H1 (cell line): ENCODE measurements at regions not wholly inside any gene's neighbourhood (a gene's known extent, or its start where the extent isn't known, plus 50 kb on each side); places are given as distances from the start of the nearest gene placed in this dataset.

ENCODE experiments used
- CTCF ChIA-PET: fragments of 300-600 bp; sonication (Branson Sonifier 250); formaldehyde crosslinking; loops from one replicate; lab custom pipeline; 2021; ENCODE audit not compliant: partially characterized antibody; lab: Charles Lee
- POLR2A ChIA-PET: fragments of 300-600 bp; sonication (Branson Sonifier 250); formaldehyde crosslinking; loops from one replicate; lab custom pipeline; 2021; ENCODE audit warnings: inconsistent platforms; ENCODE audit not compliant: partially characterized antibody; lab: Charles Lee
- DNase-seq, 2 experiments: peaks; one replicate each; pipeline versions ENCODE4 v3.0.0 to v3.0.0-alpha.2; 2010 to 2022; ENCODE audit warnings: low spot score in 2 of 2, low read depth in 1 of 2, mixed read lengths in 1 of 2
- FAIRE-seq: peaks from 2 replicates; lab custom pipeline; 2011; peaks lifted over from hg19 to GRCh38; lab: Jason Lieb, UNC
- H2AFZ ChIP-seq: 2 replicates; pipeline ENCODE4 v1.8.1; 2012; ENCODE audit warnings: low read length, inconsistent platforms
- H2AK5ac ChIP-seq: 2 replicates; pipeline ENCODE4 v1.6.1; 2013; ENCODE audit warnings: low read depth, low read length
- H2BK120ac ChIP-seq: replicated peaks from 2 replicates; pipeline ENCODE3; 2013; ENCODE audit warnings: low read depth, low read length, inconsistent platforms
- H2BK12ac ChIP-seq: 2 replicates; pipeline ENCODE4 v1.6.1; 2013; ENCODE audit warnings: low read depth, low read length
- H2BK15ac ChIP-seq: 2 replicates; pipeline ENCODE4 v1.6.1; 2013; ENCODE audit warnings: low read length
- H2BK20ac ChIP-seq: 2 replicates; pipeline ENCODE4 v1.6.1; 2013; ENCODE audit warnings: low read length
- H2BK5ac ChIP-seq: 2 replicates; pipeline ENCODE4 v1.6.1; 2013; ENCODE audit warnings: low read depth, low read length
- H3K14ac ChIP-seq: 2 replicates; pipeline ENCODE4 v1.6.1; 2013; ENCODE audit warnings: inconsistent platforms; ENCODE audit not compliant: insufficient read length
- H3K18ac ChIP-seq: 2 replicates; pipeline ENCODE4 v1.6.1; 2013; ENCODE audit warnings: low read length; ENCODE audit errors: extremely low read depth
- H3K23ac ChIP-seq: 2 replicates; pipeline ENCODE4 v1.6.1; 2013; ENCODE audit warnings: inconsistent platforms; ENCODE audit not compliant: insufficient read length
- H3K23me2 ChIP-seq: 2 replicates; pipeline ENCODE4 v1.6.1; 2013; ENCODE audit warnings: low read depth, low read length
- H3K27ac ChIP-seq: 2 replicates; pipeline ENCODE4 v1.6.1; 2011; ENCODE audit warnings: low read depth, low read length, inconsistent platforms
- H3K27me3 ChIP-seq, 4 experiments: replicated peaks in 1 of 4; 1 replicate in 1 of 4; 2 replicates in 3 of 4; pipeline versions ENCODE4 v1.6.1 to v1.8.1; 2011 to 2013; ENCODE audit warnings: low read length in 3 of 4, mild to moderate bottlenecking in 3 of 4, inconsistent platforms in 2 of 4, mixed read lengths in 2 of 4, moderate library complexity in 1 of 4; ENCODE audit not compliant: control insufficient read depth in 3 of 4, insufficient read depth in 3 of 4; ENCODE audit errors: extremely low read depth in 1 of 4
- H3K36me3 ChIP-seq, 4 experiments: 2 replicates each; pipeline versions ENCODE4 v1.6.1 to v1.8.1; 2011 to 2013; ENCODE audit warnings: mild to moderate bottlenecking in 4 of 4, low read length in 3 of 4, moderate library complexity in 2 of 4, control low read depth in 1 of 4, inconsistent platforms in 1 of 4; ENCODE audit not compliant: insufficient read depth in 4 of 4, control insufficient read depth in 2 of 4
- H3K4ac ChIP-seq: replicated peaks from 2 replicates; pipeline ENCODE3; 2013; ENCODE audit warnings: low read length, low read depth, mixed read lengths, inconsistent platforms; ENCODE audit not compliant: insufficient read length
- H3K4me1 ChIP-seq, 4 experiments: replicated peaks in 1 of 4; 1 replicate in 1 of 4; 2 replicates in 3 of 4; pipeline versions ENCODE4 v1.6.1 to v1.8.1; 2011 to 2013; ENCODE audit warnings: low read length in 3 of 4, inconsistent platforms in 2 of 4, mixed read lengths in 1 of 4; ENCODE audit not compliant: insufficient read depth in 4 of 4, control insufficient read depth in 3 of 4
- H3K4me2 ChIP-seq, 2 experiments: 2 replicates each; pipeline versions ENCODE4 v1.6.1 to v1.8.1; 2011 to 2013; ENCODE audit warnings: low read depth in 2 of 2, low read length in 2 of 2, control low read depth in 1 of 2, inconsistent platforms in 1 of 2, mild to moderate bottlenecking in 1 of 2; ENCODE audit not compliant: insufficient read depth in 1 of 2
- H3K4me3 ChIP-seq, 4 experiments: fragments of 200-600, 300-600 bp in 1 of 4; sonication (generic), shearing (Covaris generic), sonication (Bioruptor Twin) in 1 of 4; 2 replicates each; pipeline versions ENCODE4 v1.5.1 to v1.8.1; 2011 to 2016; ENCODE audit warnings: low read length in 4 of 4, low read depth in 3 of 4, control low read depth in 2 of 4, inconsistent platforms in 2 of 4, mild to moderate bottlenecking in 2 of 4, mixed read lengths in 1 of 4, moderate library complexity in 1 of 4; ENCODE audit not compliant: insufficient read depth in 2 of 4; ENCODE audit errors: extremely low read depth in 1 of 4
- H3K56ac ChIP-seq: replicated peaks from 2 replicates; pipeline ENCODE3; 2013; ENCODE audit warnings: low read depth, mild to moderate bottlenecking, mixed read lengths, low read length, inconsistent platforms; ENCODE audit not compliant: insufficient read length
- H3K79me1 ChIP-seq: 2 replicates; pipeline ENCODE4 v1.6.1; 2013; ENCODE audit warnings: low read depth, low read length, control low read depth
- H3K79me2 ChIP-seq, 2 experiments: 2 replicates each; pipeline versions ENCODE4 v1.6.1 to v1.8.1; 2012 to 2013; ENCODE audit warnings: low read length in 2 of 2, mild to moderate bottlenecking in 2 of 2, inconsistent platforms in 1 of 2; ENCODE audit not compliant: insufficient read depth in 2 of 2, control insufficient read depth in 1 of 2
- H3K9ac ChIP-seq, 4 experiments: replicated peaks in 1 of 4; 1 replicate in 1 of 4; 2 replicates in 3 of 4; pipeline versions ENCODE4 v1.6.1 to v1.8.1; 2011 to 2013; ENCODE audit warnings: low read depth in 3 of 4, low read length in 3 of 4, control low read depth in 2 of 4, mild to moderate bottlenecking in 2 of 4, moderate library complexity in 2 of 4, inconsistent platforms in 1 of 4; ENCODE audit errors: extremely low read depth in 1 of 4
- H3K9me3 ChIP-seq, 2 experiments: 2 replicates each; pipeline versions ENCODE4 v1.6.1 to v1.8.1; 2012 to 2013; ENCODE audit warnings: mild to moderate bottlenecking in 2 of 2, moderate library complexity in 2 of 2, control low read depth in 1 of 2, inconsistent platforms in 1 of 2, low read depth in 1 of 2, low read length in 1 of 2, mixed read lengths in 1 of 2; ENCODE audit not compliant: insufficient read depth in 2 of 2
- H4K20me1 ChIP-seq, 2 experiments: replicated peaks in 1 of 2; 2 replicates each; pipeline versions ENCODE3 to v1.8.1; 2011 to 2013; ENCODE audit warnings: inconsistent platforms in 2 of 2, low read length in 2 of 2, mild to moderate bottlenecking in 1 of 2; ENCODE audit not compliant: insufficient read depth in 2 of 2, control insufficient read depth in 1 of 2
- H4K5ac ChIP-seq: 2 replicates; pipeline ENCODE4 v1.6.1; 2013; ENCODE audit warnings: low read length, low read depth, mixed read lengths, inconsistent platforms; ENCODE audit not compliant: insufficient read length
- H4K8ac ChIP-seq: 2 replicates; pipeline ENCODE4 v1.8.0; 2013; ENCODE audit warnings: mild to moderate bottlenecking, moderate library complexity, low read length, inconsistent platforms; ENCODE audit not compliant: insufficient read depth; ENCODE audit errors: extremely low read depth
- H4K91ac ChIP-seq: replicated peaks from 2 replicates; pipeline ENCODE3; 2013; ENCODE audit warnings: low read length, mixed read lengths, inconsistent platforms; ENCODE audit not compliant: insufficient read length
- BCL11A ChIP-seq, 2 experiments: IDR thresholded peaks; one replicate each; pipeline ENCODE4 v1.6.1; 2011; ENCODE audit warnings: low read depth in 2 of 2, low read length in 2 of 2, mild to moderate bottlenecking in 2 of 2
- CBX8 ChIP-seq: fragments of 300-800, 300-1000 bp; sonication (generic); IDR thresholded peaks from 2 replicates; pipeline ENCODE4 v1.7.1; 2016; ENCODE audit warnings: low read depth, low read length, borderline replicate concordance
- GABPA ChIP-seq: IDR thresholded peaks from 2 replicates; pipeline ENCODE4 v1.6.1; 2011; ENCODE audit warnings: mild to moderate bottlenecking, low read length, moderate library complexity, borderline replicate concordance; ENCODE audit not compliant: insufficient read depth
- HDAC2 ChIP-seq, 2 experiments: fragments of 300-600 bp in 1 of 2; sonication (generic) in 1 of 2; IDR thresholded peaks; 2 replicates each; pipeline ENCODE4 v1.6.1; 2011 to 2012; ENCODE audit warnings: low read depth in 2 of 2, low read length in 2 of 2, mild to moderate bottlenecking in 2 of 2, moderate library complexity in 2 of 2, borderline replicate concordance in 1 of 2, inconsistent platforms in 1 of 2
- SAP30 ChIP-seq: fragments of 300-600 bp; sonication (generic); IDR thresholded peaks from 2 replicates; pipeline ENCODE4 v1.7.1; 2012; ENCODE audit warnings: low read length, moderate library complexity, mild to moderate bottlenecking, inconsistent platforms; ENCODE audit not compliant: insufficient read depth, insufficient replicate concordance
- SUZ12 ChIP-seq: fragments of 200-600 bp; sonication (generic); IDR thresholded peaks from 2 replicates; pipeline ENCODE4 v1.6.1; 2012; ENCODE audit warnings: mild to moderate bottlenecking, inconsistent platforms, low read length, moderate library complexity, mixed read lengths
- TAF1 ChIP-seq: IDR thresholded peaks from 2 replicates; pipeline ENCODE4 v1.6.1; 2011; ENCODE audit warnings: mild to moderate bottlenecking, low read depth, low read length
- TAF7 ChIP-seq: optimal IDR thresholded peaks from 2 replicates; pipeline ENCODE3; 2011; ENCODE audit warnings: low read depth, mild to moderate bottlenecking, inconsistent platforms, low read length, moderate library complexity, borderline replicate concordance
- WGBS, 2 experiments: shearing (Covaris generic) in 1 of 2; methylation state at CpG; one replicate each; pipeline versions ENCODE4 v1.1.6 to v1.1.7; 2013 to 2015; ENCODE audit warnings: low lambda C conversion rate in 2 of 2, mixed read lengths in 2 of 2, inconsistent platforms in 1 of 2, low coverage in 1 of 2, missing lambda C conversion rate in 1 of 2; ENCODE audit not compliant: insufficient replicate concordance in 2 of 2, insufficient coverage in 1 of 2, insufficient read length in 1 of 2; ENCODE audit errors: extremely low coverage in 1 of 2, missing lambda C conversion rate in 1 of 2; 5-methylcytosine and 5-hydroxymethylcytosine counted together
- TF ChIP-seq, protein P1 (sequence below): IDR thresholded peaks from 2 replicates; pipeline ENCODE4 v1.6.1; 2012; ENCODE audit warnings: inconsistent platforms
- TF ChIP-seq, protein P2 (sequence below): IDR thresholded peaks from 2 replicates; pipeline ENCODE4 v1.6.1; 2012; ENCODE audit warnings: low read length, inconsistent platforms

DNA sequence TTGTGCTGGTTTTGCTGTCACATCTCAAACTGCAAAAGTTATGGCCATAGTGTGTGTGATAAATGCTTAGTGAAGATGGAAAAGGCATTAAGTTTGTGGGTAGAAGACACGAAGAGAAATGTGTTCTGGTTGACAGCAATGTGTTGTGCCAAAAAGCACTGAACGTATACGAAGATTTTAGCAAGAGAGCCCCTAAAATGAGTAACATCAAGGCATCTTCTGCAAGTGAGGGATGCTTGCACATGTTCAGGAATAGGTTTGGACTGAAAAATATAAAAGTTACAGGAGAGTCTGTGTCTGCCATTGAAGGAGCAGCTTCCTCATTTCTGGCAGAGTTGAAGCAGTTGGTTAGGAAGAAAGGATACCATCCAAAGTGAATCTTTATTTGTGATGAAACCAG lies 167.1 kb downstream of the ADAMTS15 start:
- no peak overlapping the region for H4K5ac ChIP-seq
- no peak overlapping the region for H2BK15ac ChIP-seq
- CTCF ChIA-PET, result no interaction called here
- no peak overlapping the region for H2BK12ac ChIP-seq
- H3K4me3 ChIP-seq, result no peak overlapping the region
- H3K36me3 ChIP-seq, result no peaks in the 10 kb centered on the region
- no peaks in the 10 kb centered on the region for H3K27me3 ChIP-seq
- H3K56ac ChIP-seq, result no peak overlapping the region
- no peak overlapping the region for H3K4ac ChIP-seq
- H3K4me2 ChIP-seq, result no peak overlapping the region
- no peaks in the 10 kb centered on the region for H4K20me1 ChIP-seq
- no peaks in the 10 kb centered on the region for H3K79me1 ChIP-seq
- H2AFZ ChIP-seq, result no peak overlapping the region
- H3K18ac ChIP-seq, result no peak overlapping the region
- no peaks in the 10 kb centered on the region for H3K9me3 ChIP-seq
- no peak overlapping the region for H3K27ac ChIP-seq
- no peak overlapping the region for H3K9ac ChIP-seq
- H4K91ac ChIP-seq, result no peak overlapping the region
- no peak overlapping the region for H2BK20ac ChIP-seq
- peaks cover 3% of the 10 kb centered on the region; the same call in 1 of the 2 replicates for H3K23me2 ChIP-seq
- H2BK120ac ChIP-seq, result no peak overlapping the region
- no peak overlapping the region for H4K8ac ChIP-seq
- no peaks in the 10 kb centered on the region for H3K4me1 ChIP-seq
- H2BK5ac ChIP-seq, result no peak overlapping the region
- no peak for DNase-seq
- H3K23ac ChIP-seq, result no peak overlapping the region
- TF ChIP-seq TAF1, result no peak
- no peak for TF ChIP-seq HDAC2 (IDR thresholded peaks at IDR 0.05; ENCODE audit: borderline replicate concordance in 1 of 2, low read depth in 2 of 2, low read length in 2 of 2)
- no peak for TF ChIP-seq CBX8
- TF ChIP-seq TAF7, result no peak
- TF ChIP-seq BCL11A (IDR thresholded peaks at IDR 0.05; ENCODE audit: low read depth in 2 of 2, low read length in 2 of 2), result no peak
- TF ChIP-seq, protein P1, sequence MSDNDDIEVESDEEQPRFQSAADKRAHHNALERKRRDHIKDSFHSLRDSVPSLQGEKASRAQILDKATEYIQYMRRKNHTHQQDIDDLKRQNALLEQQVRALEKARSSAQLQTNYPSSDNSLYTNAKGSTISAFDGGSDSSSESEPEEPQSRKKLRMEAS, result no peak
- no peak for TF ChIP-seq SAP30
- TF ChIP-seq, protein P2, sequence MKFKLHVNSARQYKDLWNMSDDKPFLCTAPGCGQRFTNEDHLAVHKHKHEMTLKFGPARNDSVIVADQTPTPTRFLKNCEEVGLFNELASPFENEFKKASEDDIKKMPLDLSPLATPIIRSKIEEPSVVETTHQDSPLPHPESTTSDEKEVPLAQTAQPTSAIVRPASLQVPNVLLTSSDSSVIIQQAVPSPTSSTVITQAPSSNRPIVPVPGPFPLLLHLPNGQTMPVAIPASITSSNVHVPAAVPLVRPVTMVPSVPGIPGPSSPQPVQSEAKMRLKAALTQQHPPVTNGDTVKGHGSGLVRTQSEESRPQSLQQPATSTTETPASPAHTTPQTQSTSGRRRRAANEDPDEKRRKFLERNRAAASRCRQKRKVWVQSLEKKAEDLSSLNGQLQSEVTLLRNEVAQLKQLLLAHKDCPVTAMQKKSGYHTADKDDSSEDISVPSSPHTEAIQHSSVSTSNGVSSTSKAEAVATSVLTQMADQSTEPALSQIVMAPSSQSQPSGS, result no peak
- no peak for TF ChIP-seq GABPA
- no peak for TF ChIP-seq SUZ12
- POLR2A ChIA-PET, result no interaction called here
- FAIRE-seq, result no peak
- H3K14ac ChIP-seq, result no peak overlapping the region
- no peaks in the 10 kb centered on the region for H3K79me2 ChIP-seq
- no peak overlapping the region for H2AK5ac ChIP-seq
- WGBS, 2 experiments, result 90% methylated on average over 3 of the region's 3 CpGs; no CpG with 5 or more reads in 1 of the 2 experiments
